IPS DF 6.9 (cell line): ENCODE measurements at regions not wholly inside any gene's neighbourhood (a gene's known extent, or its start where the extent isn't known, plus 50 kb on each side); places are given as distances from the start of the nearest gene placed in this dataset.

Source experiments
- DNase-seq: peaks from one replicate; pipeline ENCODE4 v3.0.0-alpha.2; 2013; ENCODE audit warnings: low read depth, low spot score
- H3K27ac ChIP-seq: one replicate; pipeline ENCODE4 v1.5.1; 2013; ENCODE audit warnings: low read length, control low read depth
- H3K27me3 ChIP-seq: 2 replicates; pipeline ENCODE4 v1.6.1; 2013; ENCODE audit warnings: mild to moderate bottlenecking, low read length; ENCODE audit not compliant: control insufficient read depth, insufficient read depth
- H3K36me3 ChIP-seq: 2 replicates; pipeline ENCODE4 v1.6.1; 2013; ENCODE audit warnings: low read length; ENCODE audit not compliant: control insufficient read depth, insufficient read depth
- H3K4me1 ChIP-seq: 2 replicates; pipeline ENCODE4 v1.6.1; 2013; ENCODE audit warnings: low read length; ENCODE audit not compliant: control insufficient read depth, insufficient read depth
- H3K4me3 ChIP-seq: 2 replicates; pipeline ENCODE4 v1.5.1; 2013; ENCODE audit warnings: mild to moderate bottlenecking, low read length
- H3K9me3 ChIP-seq: 2 replicates; pipeline ENCODE4 v1.6.1; 2013; ENCODE audit warnings: low read length, inconsistent platforms; ENCODE audit not compliant: control insufficient read depth, insufficient read depth
- WGBS: extraction: QIAGEN DNeasy Blood & Tissue Kit; methylation state at CpG from one replicate; pipeline ENCODE4 v1.1.7; 2013; ENCODE audit warnings: mixed read lengths, missing lambda C conversion rate; ENCODE audit not compliant: insufficient read length, insufficient coverage; 5-methylcytosine and 5-hydroxymethylcytosine counted together

GRCh38 chr2:242027676-242028450 lies 158.3 kb downstream of the RTP5 start:
- no peak for DNase-seq
- Histone ChIP-seq H3K4me1 (no peaks in the 10 kb centered on the region), H3K4me3 (no peak overlapping the region), H3K9me3 (peaks cover 2% of the 10 kb centered on the region), H3K27ac (no peak overlapping the region), H3K36me3 (no peaks in the 10 kb centered on the region), H3K27me3 (no peaks in the 10 kb centered on the region)
- WGBS = no CpG with 5 or more reads among the region's 24 CpGs

GRCh38 chr2:242029422-242030225 lies 160.1 kb downstream of the RTP5 start:
- no peak overlapping the region for H3K4me3 ChIP-seq
- no peaks in the 10 kb centered on the region for H3K27me3 ChIP-seq
- H3K4me1 ChIP-seq = no peaks in the 10 kb centered on the region; the same call in 1 of the 2 replicates
- no peak for DNase-seq
- WGBS = no CpG with 5 or more reads among the region's 21 CpGs
- no peak overlapping the region for H3K27ac ChIP-seq
- peaks cover 2% of the 10 kb centered on the region for H3K9me3 ChIP-seq
- no peaks in the 10 kb centered on the region for H3K36me3 ChIP-seq

GRCh38 chr2:242030226-242030575 lies 160.7 kb downstream of the RTP5 start:
- DNase-seq = no peak
- H3K36me3 ChIP-seq = no peaks in the 10 kb centered on the region
- no peaks in the 10 kb centered on the region; the same call in 1 of the 2 replicates for H3K4me1 ChIP-seq
- no peak overlapping the region for H3K4me3 ChIP-seq
- H3K9me3 ChIP-seq = no peaks in the 10 kb centered on the region
- no peaks in the 10 kb centered on the region for H3K27me3 ChIP-seq
- H3K27ac ChIP-seq = no peak overlapping the region
- no CpG with 5 or more reads among the region's 9 CpGs for WGBS

GRCh38 chr2:242030858-242031257 lies 161.3 kb downstream of the RTP5 start:
- no peak for DNase-seq
- Histone ChIP-seq H3K36me3 (no peaks in the 10 kb centered on the region), H3K27ac (no peak overlapping the region), H3K4me1 (no peaks in the 10 kb centered on the region; the same call in 1 of the 2 replicates), H3K9me3 (no peaks in the 10 kb centered on the region), H3K4me3 (no peak overlapping the region), H3K27me3 (no peaks in the 10 kb centered on the region)
- no CpG with 5 or more reads among the region's 12 CpGs for WGBS

- no peaks in the 10 kb centered on the region for H3K9me3 ChIP-seq
- no peak for DNase-seq
- WGBS = no CpG with 5 or more reads among the region's 20 CpGs
- no peak overlapping the region for H3K27ac ChIP-seq
- H3K27me3 ChIP-seq = no peaks in the 10 kb centered on the region
- H3K4me1 ChIP-seq = no peaks in the 10 kb centered on the region; the same call in 1 of the 2 replicates
- H3K4me3 ChIP-seq = no peak overlapping the region
- H3K36me3 ChIP-seq = no peaks in the 10 kb centered on the region
These were observed 162.0 kb downstream of the RTP5 start for GRCh38 chr2:242031481-242032019.

GRCh38 chr2:242032780-242033656 lies 163.5 kb downstream of the RTP5 start:
- DNase-seq = no peak
- H3K36me3 ChIP-seq = no peaks in the 10 kb centered on the region
- no peaks in the 10 kb centered on the region for H3K27me3 ChIP-seq
- H3K9me3 ChIP-seq = no peaks in the 10 kb centered on the region
- no peak overlapping the region for H3K27ac ChIP-seq
- no CpG with 5 or more reads among the region's 20 CpGs for WGBS
- no peak overlapping the region for H3K4me3 ChIP-seq
- H3K4me1 ChIP-seq = no peaks in the 10 kb centered on the region; the same call in 1 of the 2 replicates

GRCh38 chr2:242034138-242034537 lies 164.6 kb downstream of the RTP5 start:
- WGBS = no CpG with 5 or more reads among the region's 6 CpGs
- no peaks in the 10 kb centered on the region for H3K36me3 ChIP-seq
- H3K4me3 ChIP-seq = no peak overlapping the region
- no peak overlapping the region for H3K27ac ChIP-seq
- H3K27me3 ChIP-seq = no peaks in the 10 kb centered on the region
- H3K9me3 ChIP-seq = no peaks in the 10 kb centered on the region
- no peaks in the 10 kb centered on the region; the same call in 1 of the 2 replicates for H3K4me1 ChIP-seq
- DNase-seq = no peak

GRCh38 chr2:242034996-242035814 lies 165.7 kb downstream of the RTP5 start:
- no peaks in the 10 kb centered on the region; the same call in 1 of the 2 replicates for H3K4me1 ChIP-seq
- H3K27ac ChIP-seq = no peak overlapping the region
- DNase-seq = no peak
- H3K4me3 ChIP-seq = no peak overlapping the region
- no peaks in the 10 kb centered on the region for H3K36me3 ChIP-seq
- H3K9me3 ChIP-seq = no peaks in the 10 kb centered on the region
- no CpG with 5 or more reads among the region's 37 CpGs for WGBS
- no peaks in the 10 kb centered on the region for H3K27me3 ChIP-seq

GRCh38 chr2:242035858-242036652 lies 166.5 kb downstream of the RTP5 start:
- no peaks in the 10 kb centered on the region; the same call in 1 of the 2 replicates for H3K4me1 ChIP-seq
- DNase-seq = no peak
- H3K9me3 ChIP-seq = no peaks in the 10 kb centered on the region
- no peaks in the 10 kb centered on the region; the same call in 1 of the 2 replicates for H3K36me3 ChIP-seq
- WGBS = no CpG with 5 or more reads among the region's 17 CpGs
- no peaks in the 10 kb centered on the region for H3K27me3 ChIP-seq
- no peak overlapping the region for H3K4me3 ChIP-seq
- no peak overlapping the region for H3K27ac ChIP-seq
